ENCODE measurements at regions not wholly inside any gene's neighbourhood (a gene's known extent, or its start where the extent isn't known, plus 50 kb on each side); places are given as distances from the start of the nearest gene placed in this dataset.

DNA sequence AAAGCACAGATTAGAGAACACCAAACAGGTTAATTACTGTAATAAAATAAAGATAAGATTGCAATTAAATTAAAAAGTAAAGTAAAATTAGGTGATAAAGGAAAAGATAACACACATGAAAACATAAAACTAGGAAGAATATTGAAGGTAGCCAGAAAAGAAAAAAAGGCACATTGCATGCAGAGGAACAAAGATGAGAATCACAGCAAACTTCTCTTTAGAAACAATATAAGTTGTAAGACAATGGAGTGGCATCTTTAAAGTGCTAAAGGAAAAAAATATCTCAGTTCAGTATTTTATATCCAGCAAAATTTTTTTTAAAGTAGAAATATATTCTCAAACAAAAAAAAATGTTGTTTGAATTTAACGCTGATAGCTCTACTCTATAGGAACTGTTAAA is 366.0 kb downstream of the CPS1 start:
- TF ChIP-seq TAF1 (IDR thresholded peaks at IDR 0.05; ENCODE audit: borderline replicate concordance, low read depth, low read length), result no peak
- no peak for TF ChIP-seq POLR2A (IDR thresholded peaks at IDR 0.05; ENCODE audit: low read depth, low read length)

Data from GM12892 (cell line).